Activated CD4-positive, alpha-beta T cell treated with anti-CD3 and anti-CD28 coated beads, Interleukin-2, amount 10 ng/mL, durations not matched to agents 7 days and 5 days (primary cell): ENCODE measurements at regions not wholly inside any gene's neighbourhood (a gene's known extent, or its start where the extent isn't known, plus 50 kb on each side); places are given as distances from the start of the nearest gene placed in this dataset.

Experiments used
- CTCF ChIA-PET: fragments of 350-600 bp; sonication (Branson Sonifier 250); formaldehyde crosslinking; loops from one replicate; lab custom pipeline; 2021; ENCODE audit warnings: antibody characterized with exemption; lab: Charles Lee
- POLR2A ChIA-PET: fragments of 350-600 bp; sonication (Branson Sonifier 250); formaldehyde crosslinking; loops from one replicate; lab custom pipeline; 2021; ENCODE audit warnings: antibody characterized with exemption; lab: Charles Lee
- DNase-seq: peaks from one replicate; pipeline ENCODE4 v3.0.0-alpha.2; 2020
- H3K27ac Mint-ChIP-seq: one replicate; pipeline ENCODE4 v1.8.0; 2021; ENCODE audit warnings: mild to moderate bottlenecking, moderate library complexity, mixed read lengths
- H3K27me3 Mint-ChIP-seq: one replicate; pipeline ENCODE4 v1.8.0; 2021; ENCODE audit warnings: mixed read lengths
- H3K36me3 Mint-ChIP-seq: one replicate; pipeline ENCODE4 v1.8.0; 2021; ENCODE audit warnings: low read depth, mixed read lengths
- H3K4me1 Mint-ChIP-seq: one replicate; pipeline ENCODE4 v1.8.0; 2021; ENCODE audit warnings: mixed read lengths
- H3K4me3 Mint-ChIP-seq: one replicate; pipeline ENCODE4 v1.8.0; 2021; ENCODE audit warnings: mild to moderate bottlenecking, moderate library complexity, mixed read lengths
- H3K9me3 Mint-ChIP-seq: one replicate; pipeline ENCODE4 v1.8.0; 2021; ENCODE audit warnings: mixed read lengths

DNA sequence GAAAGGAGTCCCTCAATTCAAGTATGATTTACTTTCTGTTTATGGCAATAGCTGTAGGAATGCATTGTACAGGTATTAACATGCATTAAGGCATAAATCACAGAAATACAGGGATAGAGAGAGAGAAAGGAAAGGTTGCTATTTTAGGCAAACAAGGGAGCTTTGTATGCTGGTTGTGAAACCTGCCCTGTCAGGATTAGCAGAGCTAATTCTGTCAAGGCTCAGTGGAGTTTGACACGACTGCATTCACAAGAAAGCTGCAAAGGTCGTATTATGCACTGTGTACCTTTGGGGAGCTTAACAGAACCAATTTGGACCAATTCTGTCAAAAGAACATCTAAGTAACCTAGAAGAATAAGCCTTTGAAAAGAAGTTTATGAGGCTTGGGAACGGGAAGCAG, 239.3 kb downstream of the GRIA2 start:
- H3K4me3 Mint-ChIP-seq: no peak overlapping the region
- ChIA-PET POLR2A (interaction anchor here (0.7 kb wide), 1 partner anchor 390 kb away, joined by 5 read pairs; no protein-coding TSS in a partner anchor), CTCF (no interaction called here)
- no peaks in the 10 kb centered on the region for H3K27me3 Mint-ChIP-seq
- no peaks in the 10 kb centered on the region for H3K4me1 Mint-ChIP-seq
- no peaks in the 10 kb centered on the region for H3K36me3 Mint-ChIP-seq
- no peak for DNase-seq
- no peaks in the 10 kb centered on the region for H3K9me3 Mint-ChIP-seq
- H3K27ac Mint-ChIP-seq: no peak overlapping the region

DNA sequence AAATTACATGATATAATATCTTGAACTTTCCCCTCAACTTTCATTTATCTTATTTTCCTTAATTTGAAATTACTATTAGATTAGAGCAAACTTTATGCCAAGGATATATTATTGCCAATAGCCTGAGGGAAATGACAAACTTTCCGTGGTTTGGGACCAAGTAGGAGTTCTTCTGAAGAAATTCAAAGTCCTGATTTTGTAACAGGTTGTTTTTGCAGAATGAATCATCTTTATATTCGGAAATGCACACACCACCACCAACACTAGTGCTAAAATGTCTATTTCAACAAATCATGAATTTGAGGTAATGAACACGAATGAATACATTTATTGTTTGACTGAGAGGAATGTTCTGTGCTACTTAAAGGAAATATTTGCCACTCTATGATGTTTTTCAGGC, 226.7 kb downstream of the GRIA2 start:
- H3K27me3 Mint-ChIP-seq: no peaks in the 10 kb centered on the region
- ChIA-PET CTCF (no interaction called here), POLR2A (no interaction called here)
- H3K27ac Mint-ChIP-seq: no peak overlapping the region
- no peak for DNase-seq
- H3K4me3 Mint-ChIP-seq: no peak overlapping the region
- H3K36me3 Mint-ChIP-seq: no peaks in the 10 kb centered on the region
- H3K4me1 Mint-ChIP-seq: no peaks in the 10 kb centered on the region
- no peaks in the 10 kb centered on the region for H3K9me3 Mint-ChIP-seq

DNA sequence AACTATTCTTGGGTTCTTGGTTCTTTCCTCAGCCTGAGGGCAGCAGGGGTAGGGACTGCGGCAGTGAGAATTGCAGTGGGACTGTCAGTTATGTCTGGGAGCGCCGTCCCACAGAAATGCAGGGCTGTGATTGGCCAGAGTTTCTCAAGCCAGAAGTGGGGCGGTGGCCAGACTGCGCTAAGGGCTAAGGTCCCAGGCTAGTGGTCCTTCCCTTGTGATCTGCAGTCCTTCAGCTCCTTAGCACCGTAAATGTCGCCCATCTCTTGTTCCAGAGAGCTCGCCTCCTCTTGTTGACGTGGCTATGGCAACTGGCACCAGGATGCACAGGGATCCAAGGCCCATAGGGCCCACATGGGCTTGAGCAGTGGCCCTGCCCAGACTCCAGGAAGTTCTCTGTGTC, 223.5 kb downstream of the GRIA2 start:
- H3K27me3 Mint-ChIP-seq: no peaks in the 10 kb centered on the region
- no peak overlapping the region for H3K4me3 Mint-ChIP-seq
- no peaks in the 10 kb centered on the region for H3K36me3 Mint-ChIP-seq
- no peaks in the 10 kb centered on the region for H3K9me3 Mint-ChIP-seq
- H3K27ac Mint-ChIP-seq: no peak overlapping the region
- CTCF ChIA-PET: no interaction called here
- POLR2A ChIA-PET: no interaction called here
- no peaks in the 10 kb centered on the region for H3K4me1 Mint-ChIP-seq
- DNase-seq: no peak

DNA sequence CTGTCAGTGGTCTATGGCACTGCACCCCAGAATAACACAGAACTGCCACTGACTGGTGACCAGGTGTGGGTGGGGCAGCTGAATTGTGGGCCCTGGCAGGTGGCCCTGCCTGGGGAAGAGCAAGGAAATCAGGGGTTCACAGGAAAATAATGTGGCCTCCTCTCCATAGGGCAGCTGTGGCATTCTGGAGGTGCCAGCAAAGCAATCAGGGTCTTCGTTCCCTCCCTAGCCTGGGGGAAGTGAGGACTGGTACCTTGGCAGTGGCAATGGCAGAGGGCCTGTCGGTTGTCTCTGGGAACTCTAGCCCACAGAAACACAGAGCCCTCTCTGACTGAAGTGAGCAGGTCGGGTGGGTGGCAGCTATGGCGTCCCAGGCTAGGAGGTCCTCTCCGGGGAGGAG, 223.0 kb downstream of the GRIA2 start:
- DNase-seq: no peak
- no peaks in the 10 kb centered on the region for H3K27me3 Mint-ChIP-seq

DNA sequence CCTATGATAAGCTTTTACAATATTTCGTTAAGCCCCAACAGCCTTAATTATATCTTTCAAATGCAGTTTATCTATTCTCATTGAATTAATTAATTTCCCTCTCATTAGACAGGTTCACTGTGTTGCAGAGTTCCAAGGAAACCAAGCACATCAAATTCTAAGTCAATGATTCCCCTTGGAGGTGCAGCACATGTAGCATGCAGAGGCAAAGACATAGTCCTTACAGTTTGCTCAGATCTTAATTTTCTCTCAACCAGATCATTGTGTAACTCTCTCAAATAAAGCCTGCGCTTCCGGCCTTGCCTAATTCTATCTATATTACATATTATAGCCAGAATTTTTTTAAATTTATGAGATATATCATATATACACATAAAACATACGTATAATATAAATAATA, 205.4 kb downstream of the GRIA2 start:
- DNase-seq: no peak
- Mint-ChIP-seq H3K36me3 (no peaks in the 10 kb centered on the region), H3K9me3 (peaks cover 5% of the 10 kb centered on the region), H3K4me3 (no peak overlapping the region), H3K27ac (no peak overlapping the region), H3K4me1 (no peaks in the 10 kb centered on the region), H3K27me3 (no peaks in the 10 kb centered on the region)
- CTCF ChIA-PET: no interaction called here
- POLR2A ChIA-PET: no interaction called here

More for the DNA sequence above, 223.0 kb downstream of the GRIA2 start:
- CTCF ChIA-PET: no interaction called here
- POLR2A ChIA-PET: no interaction called here
- Mint-ChIP-seq H3K9me3 (no peaks in the 10 kb centered on the region), H3K36me3 (no peaks in the 10 kb centered on the region), H3K4me3 (no peak overlapping the region), H3K27ac (no peak overlapping the region), H3K4me1 (no peaks in the 10 kb centered on the region)

DNA sequence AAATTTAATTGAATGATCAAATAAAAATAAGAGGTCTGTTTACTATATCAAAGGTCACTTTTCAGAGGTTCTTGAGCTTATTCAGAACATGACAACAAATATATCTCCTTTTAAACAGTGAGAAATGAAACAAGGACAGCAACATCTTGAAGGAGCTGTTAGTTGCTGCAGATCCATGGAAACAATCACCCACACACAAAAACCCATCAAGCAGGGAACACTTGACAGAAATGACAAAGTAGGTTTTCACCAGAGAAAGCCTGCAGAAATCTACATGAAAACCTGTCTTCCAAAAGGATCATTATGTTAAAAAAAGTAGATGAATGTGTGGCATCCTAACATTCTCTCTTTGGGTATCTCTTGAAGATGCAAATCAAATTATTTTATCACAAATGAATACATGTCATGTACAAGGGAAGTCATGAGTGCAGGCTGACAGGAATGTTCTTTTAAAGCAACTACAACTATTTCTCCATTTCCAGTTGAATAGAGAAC, 203.0 kb downstream of the GRIA2 start:
- Mint-ChIP-seq H3K27me3 (no peaks in the 10 kb centered on the region), H3K36me3 (no peaks in the 10 kb centered on the region), H3K9me3 (peaks cover 5% of the 10 kb centered on the region), H3K27ac (no peak overlapping the region), H3K4me3 (no peak overlapping the region), H3K4me1 (no peaks in the 10 kb centered on the region)
- no peak for DNase-seq
- ChIA-PET POLR2A (no interaction called here), CTCF (no interaction called here)

DNA sequence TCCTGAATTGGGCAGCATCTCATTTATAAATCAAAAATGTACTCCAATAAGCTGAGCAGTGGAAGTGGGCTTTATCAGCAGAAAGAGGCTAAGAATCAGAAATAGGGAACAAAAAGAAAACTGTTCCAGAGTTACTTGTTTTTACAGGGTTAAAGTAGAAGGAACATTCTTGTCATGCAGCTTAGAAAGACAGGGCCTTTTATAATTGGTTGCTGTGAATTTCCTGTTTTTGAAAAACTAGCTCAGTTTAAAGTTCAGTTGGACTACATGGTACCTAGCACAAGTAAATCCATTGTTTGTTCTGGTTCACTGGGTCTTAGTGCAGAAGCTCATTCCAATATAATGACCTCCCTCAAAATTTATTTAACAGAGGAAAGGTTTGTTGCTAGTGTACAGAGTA, 200.8 kb downstream of the GRIA2 start:
- Mint-ChIP-seq H3K9me3 (peaks cover 4% of the 10 kb centered on the region), H3K36me3 (no peaks in the 10 kb centered on the region), H3K4me1 (no peaks in the 10 kb centered on the region), H3K27ac (no peak overlapping the region), H3K27me3 (no peaks in the 10 kb centered on the region), H3K4me3 (no peak overlapping the region)
- ChIA-PET POLR2A (no interaction called here), CTCF (no interaction called here)
- no peak for DNase-seq
